ENCODE measurements at regions not wholly inside any gene's neighbourhood (a gene's known extent, or its start where the extent isn't known, plus 50 kb on each side); places are given as distances from the start of the nearest gene placed in this dataset.

- TF ChIP-seq CTCF (IDR thresholded peaks at IDR 0.05) (no peak), POLR2A (IDR thresholded peaks at IDR 0.05) (no peak), POLR2AphosphoS5 (IDR thresholded peaks at IDR 0.05) (no peak)
These were observed 410.4 kb downstream of the RAD51AP2 start for GRCh38 chr2:17107871-17108270.

All from prostate gland (tissue), 2 donors.